ENCODE measurements at regions not wholly inside any gene's neighbourhood (a gene's known extent, or its start where the extent isn't known, plus 50 kb on each side); places are given as distances from the start of the nearest gene placed in this dataset.

GRCh38 chr13:81714513-81714912 lies 1373.6 kb upstream of the SPRY2 start:
- no peak overlapping the region for H3K9ac ChIP-seq (ENCODE audit: low read depth in 1 of 2, low read length in 2 of 2)
- H3K27me3 ChIP-seq (ENCODE audit: control insufficient read depth in 2 of 2, insufficient read depth in 2 of 2, low read length in 2 of 2) = no peaks in the 10 kb centered on the region
- H3K4me3 ChIP-seq (ENCODE audit: low read length in 2 of 2) = no peak overlapping the region
- H3K27ac ChIP-seq (ENCODE audit: low read depth in 2 of 2, low read length in 2 of 2) = no peak overlapping the region
- no peaks in the 10 kb centered on the region for H3K9me3 ChIP-seq (ENCODE audit: control insufficient read depth in 2 of 2, low read length in 2 of 2)
- no peaks in the 10 kb centered on the region for H3K4me1 ChIP-seq (ENCODE audit: control insufficient read depth in 2 of 2, insufficient read depth in 2 of 2, low read length in 2 of 2)
- no peaks in the 10 kb centered on the region for H3K36me3 ChIP-seq (ENCODE audit: control insufficient read depth in 2 of 2, insufficient read depth in 2 of 2, low read length in 2 of 2)

GRCh38 chr13:81713201-81713600 lies 1372.3 kb upstream of the SPRY2 start:
- Histone ChIP-seq H3K9ac (ENCODE audit: low read depth in 1 of 2, low read length in 2 of 2) (no peak overlapping the region), H3K27me3 (ENCODE audit: control insufficient read depth in 2 of 2, insufficient read depth in 2 of 2, low read length in 2 of 2) (no peaks in the 10 kb centered on the region), H3K4me3 (ENCODE audit: low read length in 2 of 2) (no peak overlapping the region), H3K4me1 (ENCODE audit: control insufficient read depth in 2 of 2, insufficient read depth in 2 of 2, low read length in 2 of 2) (no peaks in the 10 kb centered on the region), H3K36me3 (ENCODE audit: control insufficient read depth in 2 of 2, insufficient read depth in 2 of 2, low read length in 2 of 2) (no peaks in the 10 kb centered on the region), H3K27ac (ENCODE audit: low read depth in 2 of 2, low read length in 2 of 2) (no peak overlapping the region), H3K9me3 (ENCODE audit: control insufficient read depth in 2 of 2, low read length in 2 of 2) (no peaks in the 10 kb centered on the region)

GRCh38 chr13:81697826-81698225 lies 1356.9 kb upstream of the SPRY2 start:
- Histone ChIP-seq H3K36me3 (ENCODE audit: control insufficient read depth in 2 of 2, insufficient read depth in 2 of 2, low read length in 2 of 2) (no peaks in the 10 kb centered on the region), H3K4me1 (ENCODE audit: control insufficient read depth in 2 of 2, insufficient read depth in 2 of 2, low read length in 2 of 2) (no peaks in the 10 kb centered on the region), H3K9me3 (ENCODE audit: control insufficient read depth in 2 of 2, low read length in 2 of 2) (no peaks in the 10 kb centered on the region), H3K4me3 (ENCODE audit: low read length in 2 of 2) (no peak overlapping the region), H3K27me3 (ENCODE audit: control insufficient read depth in 2 of 2, insufficient read depth in 2 of 2, low read length in 2 of 2) (no peaks in the 10 kb centered on the region), H3K9ac (ENCODE audit: low read depth in 1 of 2, low read length in 2 of 2) (no peak overlapping the region), H3K27ac (ENCODE audit: low read depth in 2 of 2, low read length in 2 of 2) (no peak overlapping the region)

GRCh38 chr13:81686877-81687276 lies 1346.0 kb upstream of the SPRY2 start:
- H3K27me3 ChIP-seq (ENCODE audit: control insufficient read depth in 2 of 2, insufficient read depth in 2 of 2, low read length in 2 of 2) = no peaks in the 10 kb centered on the region
- H3K4me1 ChIP-seq (ENCODE audit: control insufficient read depth in 2 of 2, insufficient read depth in 2 of 2, low read length in 2 of 2) = no peaks in the 10 kb centered on the region
- no peak overlapping the region for H3K27ac ChIP-seq (ENCODE audit: low read depth in 2 of 2, low read length in 2 of 2)
- no peak overlapping the region for H3K4me3 ChIP-seq (ENCODE audit: low read length in 2 of 2)
- H3K9ac ChIP-seq (ENCODE audit: low read depth in 1 of 2, low read length in 2 of 2) = no peak overlapping the region
- H3K36me3 ChIP-seq (ENCODE audit: control insufficient read depth in 2 of 2, insufficient read depth in 2 of 2, low read length in 2 of 2) = no peaks in the 10 kb centered on the region
- H3K9me3 ChIP-seq (ENCODE audit: control insufficient read depth in 2 of 2, low read length in 2 of 2) = peaks cover 0 to 1% of the 10 kb centered on the region in 2 donors

GRCh38 chr13:81683521-81683920 lies 1342.6 kb upstream of the SPRY2 start:
- H3K4me3 ChIP-seq (ENCODE audit: low read length in 2 of 2) = no peak overlapping the region

GRCh38 chr13:81682081-81682630 lies 1341.2 kb upstream of the SPRY2 start:
- no peaks in the 10 kb centered on the region for H3K36me3 ChIP-seq (ENCODE audit: control insufficient read depth in 2 of 2, insufficient read depth in 2 of 2, low read length in 2 of 2)
- H3K4me1 ChIP-seq (ENCODE audit: control insufficient read depth in 2 of 2, insufficient read depth in 2 of 2, low read length in 2 of 2) = no peaks in the 10 kb centered on the region
- no peak overlapping the region for H3K27ac ChIP-seq (ENCODE audit: low read depth in 2 of 2, low read length in 2 of 2)

More at GRCh38 chr13:81683521-81683920, 1342.6 kb upstream of the SPRY2 start:
- no peaks in the 10 kb centered on the region for H3K27me3 ChIP-seq (ENCODE audit: control insufficient read depth in 2 of 2, insufficient read depth in 2 of 2, low read length in 2 of 2)
- H3K9ac ChIP-seq (ENCODE audit: low read depth in 1 of 2, low read length in 2 of 2) = no peak overlapping the region
- no peaks in the 10 kb centered on the region for H3K4me1 ChIP-seq (ENCODE audit: control insufficient read depth in 2 of 2, insufficient read depth in 2 of 2, low read length in 2 of 2)
- no peaks in the 10 kb centered on the region for H3K36me3 ChIP-seq (ENCODE audit: control insufficient read depth in 2 of 2, insufficient read depth in 2 of 2, low read length in 2 of 2)
- H3K9me3 ChIP-seq (ENCODE audit: control insufficient read depth in 2 of 2, low read length in 2 of 2) = no peaks in the 10 kb centered on the region
- no peak overlapping the region for H3K27ac ChIP-seq (ENCODE audit: low read depth in 2 of 2, low read length in 2 of 2)

GRCh38 chr13:81677857-81678256 lies 1336.9 kb upstream of the SPRY2 start:
- no peaks in the 10 kb centered on the region for H3K36me3 ChIP-seq (ENCODE audit: control insufficient read depth in 2 of 2, insufficient read depth in 2 of 2, low read length in 2 of 2)
- H3K27ac ChIP-seq (ENCODE audit: low read depth in 2 of 2, low read length in 2 of 2) = no peak overlapping the region
- H3K9me3 ChIP-seq (ENCODE audit: control insufficient read depth in 2 of 2, low read length in 2 of 2) = peaks cover 0 to 5% of the 10 kb centered on the region in 2 donors
- no peak overlapping the region for H3K9ac ChIP-seq (ENCODE audit: low read depth in 1 of 2, low read length in 2 of 2)
- H3K4me1 ChIP-seq (ENCODE audit: control insufficient read depth in 2 of 2, insufficient read depth in 2 of 2, low read length in 2 of 2) = no peaks in the 10 kb centered on the region
- H3K4me3 ChIP-seq (ENCODE audit: low read length in 2 of 2) = no peak overlapping the region
- no peaks in the 10 kb centered on the region for H3K27me3 ChIP-seq (ENCODE audit: control insufficient read depth in 2 of 2, insufficient read depth in 2 of 2, low read length in 2 of 2)

More at GRCh38 chr13:81682081-81682630, 1341.2 kb upstream of the SPRY2 start:
- Histone ChIP-seq H3K4me3 (ENCODE audit: low read length in 2 of 2) (no peak overlapping the region), H3K9me3 (ENCODE audit: control insufficient read depth in 2 of 2, low read length in 2 of 2) (no peaks in the 10 kb centered on the region), H3K9ac (ENCODE audit: low read depth in 1 of 2, low read length in 2 of 2) (no peak overlapping the region), H3K27me3 (ENCODE audit: control insufficient read depth in 2 of 2, insufficient read depth in 2 of 2, low read length in 2 of 2) (no peaks in the 10 kb centered on the region)

GRCh38 chr13:81676008-81676407 lies 1335.1 kb upstream of the SPRY2 start:
- Histone ChIP-seq H3K4me1 (ENCODE audit: control insufficient read depth in 2 of 2, insufficient read depth in 2 of 2, low read length in 2 of 2) (no peaks in the 10 kb centered on the region), H3K4me3 (ENCODE audit: low read length in 2 of 2) (no peak overlapping the region), H3K9ac (ENCODE audit: low read depth in 1 of 2, low read length in 2 of 2) (no peak overlapping the region), H3K27ac (ENCODE audit: low read depth in 2 of 2, low read length in 2 of 2) (no peak overlapping the region), H3K9me3 (ENCODE audit: control insufficient read depth in 2 of 2, low read length in 2 of 2) (peaks cover 0 to 5% of the 10 kb centered on the region in 2 donors), H3K27me3 (ENCODE audit: control insufficient read depth in 2 of 2, insufficient read depth in 2 of 2, low read length in 2 of 2) (no peaks in the 10 kb centered on the region), H3K36me3 (ENCODE audit: control insufficient read depth in 2 of 2, insufficient read depth in 2 of 2, low read length in 2 of 2) (no peaks in the 10 kb centered on the region)

- no peaks in the 10 kb centered on the region for H3K36me3 ChIP-seq (ENCODE audit: control insufficient read depth in 2 of 2, insufficient read depth in 2 of 2, low read length in 2 of 2)
- no peak overlapping the region for H3K27ac ChIP-seq (ENCODE audit: low read depth in 2 of 2, low read length in 2 of 2)
- H3K4me3 ChIP-seq (ENCODE audit: low read length in 2 of 2) = no peak overlapping the region
- peaks cover 0 to 5% of the 10 kb centered on the region in 2 donors for H3K9me3 ChIP-seq (ENCODE audit: control insufficient read depth in 2 of 2, low read length in 2 of 2)
- no peaks in the 10 kb centered on the region for H3K27me3 ChIP-seq (ENCODE audit: control insufficient read depth in 2 of 2, insufficient read depth in 2 of 2, low read length in 2 of 2)
- no peak overlapping the region for H3K9ac ChIP-seq (ENCODE audit: low read depth in 1 of 2, low read length in 2 of 2)
- H3K4me1 ChIP-seq (ENCODE audit: control insufficient read depth in 2 of 2, insufficient read depth in 2 of 2, low read length in 2 of 2) = no peaks in the 10 kb centered on the region
Observed at GRCh38 chr13:81671064-81671463, 1330.1 kb upstream of the SPRY2 start.

- H3K27me3 ChIP-seq (ENCODE audit: control insufficient read depth in 2 of 2, insufficient read depth in 2 of 2, low read length in 2 of 2) = no peaks in the 10 kb centered on the region
- no peaks in the 10 kb centered on the region for H3K36me3 ChIP-seq (ENCODE audit: control insufficient read depth in 2 of 2, insufficient read depth in 2 of 2, low read length in 2 of 2)
- H3K4me3 ChIP-seq (ENCODE audit: low read length in 2 of 2) = no peak overlapping the region
- H3K4me1 ChIP-seq (ENCODE audit: control insufficient read depth in 2 of 2, insufficient read depth in 2 of 2, low read length in 2 of 2) = no peaks in the 10 kb centered on the region
- no peaks in the 10 kb centered on the region for H3K9me3 ChIP-seq (ENCODE audit: control insufficient read depth in 2 of 2, low read length in 2 of 2)
- H3K27ac ChIP-seq (ENCODE audit: low read depth in 2 of 2, low read length in 2 of 2) = no peak overlapping the region
- H3K9ac ChIP-seq (ENCODE audit: low read depth in 1 of 2, low read length in 2 of 2) = no peak overlapping the region
Observed at GRCh38 chr13:81670048-81670447, 1329.1 kb upstream of the SPRY2 start.

- Histone ChIP-seq H3K27ac (ENCODE audit: low read depth in 2 of 2, low read length in 2 of 2) (no peak overlapping the region), H3K4me1 (ENCODE audit: control insufficient read depth in 2 of 2, insufficient read depth in 2 of 2, low read length in 2 of 2) (no peaks in the 10 kb centered on the region), H3K9me3 (ENCODE audit: control insufficient read depth in 2 of 2, low read length in 2 of 2) (no peaks in the 10 kb centered on the region), H3K4me3 (ENCODE audit: low read length in 2 of 2) (no peak overlapping the region), H3K27me3 (ENCODE audit: control insufficient read depth in 2 of 2, insufficient read depth in 2 of 2, low read length in 2 of 2) (no peaks in the 10 kb centered on the region), H3K36me3 (ENCODE audit: control insufficient read depth in 2 of 2, insufficient read depth in 2 of 2, low read length in 2 of 2) (no peaks in the 10 kb centered on the region), H3K9ac (ENCODE audit: low read depth in 1 of 2, low read length in 2 of 2) (no peak overlapping the region)
Observed at GRCh38 chr13:81664872-81665271, 1323.9 kb upstream of the SPRY2 start.

Data from mucosa of rectum (tissue), 2 donors.